ENCODE measurements at regions not wholly inside any gene's neighbourhood (a gene's known extent, or its start where the extent isn't known, plus 50 kb on each side); places are given as distances from the start of the nearest gene placed in this dataset.

DNA sequence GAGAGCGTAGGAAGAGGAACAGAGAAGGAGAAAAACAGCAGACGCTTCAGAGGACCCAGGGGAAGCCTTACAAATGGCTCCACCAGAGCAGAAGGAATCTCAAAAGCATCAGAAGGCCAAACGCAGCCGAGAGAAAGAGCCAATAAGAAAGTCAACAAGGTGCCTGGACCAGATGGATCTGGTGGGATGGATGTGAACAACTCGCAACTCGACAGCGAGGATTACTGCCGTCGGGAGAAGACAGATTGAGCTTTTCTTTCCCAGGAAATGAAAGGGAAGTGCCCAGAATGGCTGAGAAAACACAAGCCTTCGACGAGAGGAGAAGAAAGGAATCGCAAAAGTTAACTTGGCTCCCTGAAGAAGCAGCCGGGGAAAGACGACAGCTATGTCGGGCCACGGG lies 132.8 kb upstream of the MGMT start:
- Histone ChIP-seq H3K4me2 (ENCODE audit: insufficient read depth, low read length) (no peak overlapping the region), H3K9ac (ENCODE audit: insufficient read depth in 1 of 2, low read depth in 2 of 2, low read length in 2 of 2) (no peak overlapping the region), H3K79me2 (ENCODE audit: control insufficient read depth, insufficient read depth, low read length) (no peaks in the 10 kb centered on the region), H3K27me3 (ENCODE audit: control insufficient read depth in 2 of 2, insufficient read depth in 2 of 2, low read length in 2 of 2) (peaks cover 0 to 5% of the 10 kb centered on the region in 2 experiments; a peak in 1 of 5 replicates), H2AFZ (ENCODE audit: low read depth, low read length) (no peak overlapping the region), H4K20me1 (replicated peaks; ENCODE audit: control insufficient read depth, insufficient read depth, low read length) (no peaks in the 10 kb centered on the region), H3K27ac (ENCODE audit: extremely low read depth, low read depth, low read length) (no peak overlapping the region), H3K4me1 (replicated peaks in 1 of 2; ENCODE audit: control insufficient read depth in 2 of 2, insufficient read depth in 2 of 2, low read length in 2 of 2) (no peaks in the 10 kb centered on the region), H3K4me3 (no peak overlapping the region), H3K36me3 (ENCODE audit: control insufficient read depth, insufficient read depth, low read length) (no peaks in the 10 kb centered on the region), H3K9me1 (ENCODE audit: control insufficient read depth, insufficient read depth, low read length) (no peaks in the 10 kb centered on the region), H3K9me3 (replicated peaks; ENCODE audit: control insufficient read depth, insufficient read depth, low read depth, low read length) (no peaks in the 10 kb centered on the region)
- ChIA-PET CTCF (ENCODE audit: low intra/inter-chr PET ratio) (no interaction called here), POLR2A (no interaction called here)
- no TSS peak for BruUV-seq (replicated peaks)
- WGBS (ENCODE audit: insufficient coverage, low coverage, missing lambda C conversion rate), result 2% methylated on average over 10 of the region's 16 CpGs
- in situ Hi-C loops (cut with MboI), result no loop called here
- no peak for DNase-seq (ENCODE audit: extremely low read depth in 1 of 4, low spot score in 3 of 4)
- ATAC-seq, result no peak
- intact Hi-C loops (cut with micrococcal nuclease), result no loop called here
- no peak for FAIRE-seq
- TF ChIP-seq MAZ (CRISPR knock-in tag; conservative IDR thresholded peaks at IDR 0.05 in 1 of 2, IDR thresholded peaks at IDR 0.05 in 1 of 2) (no peak), NFE2L1 (tag; IDR thresholded peaks at IDR 0.05; ENCODE audit: borderline replicate concordance, low read depth) (no peak), ZKSCAN8 (CRISPR knock-in tag; IDR thresholded peaks at IDR 0.05) (no peak), FOXA3 (CRISPR knock-in tag; conservative IDR thresholded peaks at IDR 0.05 in 1 of 2, IDR thresholded peaks at IDR 0.05 in 1 of 2) (no peak), ID3 (CRISPR knock-in tag; IDR thresholded peaks at IDR 0.05) (no peak), ID3 (tag; IDR thresholded peaks at IDR 0.05) (no peak), POLR2AphosphoS5 (IDR thresholded peaks at IDR 0.05; ENCODE audit: control insufficient read depth, insufficient read depth, low read depth, low read length) (no peak), TGIF2 (CRISPR knock-in tag; IDR thresholded peaks at IDR 0.05) (no peak), ZNF140 (CRISPR knock-in tag; IDR thresholded peaks at IDR 0.05) (no peak), NCOA1 (IDR thresholded peaks at IDR 0.05; ENCODE audit: low read depth) (no peak), ZC3H4 (CRISPR knock-in tag; IDR thresholded peaks at IDR 0.05; ENCODE audit: borderline replicate concordance) (no peak), CREBBP (IDR thresholded peaks at IDR 0.05; ENCODE audit: low read depth, low read length) (no peak)
- TF ChIP-seq, protein P1, sequence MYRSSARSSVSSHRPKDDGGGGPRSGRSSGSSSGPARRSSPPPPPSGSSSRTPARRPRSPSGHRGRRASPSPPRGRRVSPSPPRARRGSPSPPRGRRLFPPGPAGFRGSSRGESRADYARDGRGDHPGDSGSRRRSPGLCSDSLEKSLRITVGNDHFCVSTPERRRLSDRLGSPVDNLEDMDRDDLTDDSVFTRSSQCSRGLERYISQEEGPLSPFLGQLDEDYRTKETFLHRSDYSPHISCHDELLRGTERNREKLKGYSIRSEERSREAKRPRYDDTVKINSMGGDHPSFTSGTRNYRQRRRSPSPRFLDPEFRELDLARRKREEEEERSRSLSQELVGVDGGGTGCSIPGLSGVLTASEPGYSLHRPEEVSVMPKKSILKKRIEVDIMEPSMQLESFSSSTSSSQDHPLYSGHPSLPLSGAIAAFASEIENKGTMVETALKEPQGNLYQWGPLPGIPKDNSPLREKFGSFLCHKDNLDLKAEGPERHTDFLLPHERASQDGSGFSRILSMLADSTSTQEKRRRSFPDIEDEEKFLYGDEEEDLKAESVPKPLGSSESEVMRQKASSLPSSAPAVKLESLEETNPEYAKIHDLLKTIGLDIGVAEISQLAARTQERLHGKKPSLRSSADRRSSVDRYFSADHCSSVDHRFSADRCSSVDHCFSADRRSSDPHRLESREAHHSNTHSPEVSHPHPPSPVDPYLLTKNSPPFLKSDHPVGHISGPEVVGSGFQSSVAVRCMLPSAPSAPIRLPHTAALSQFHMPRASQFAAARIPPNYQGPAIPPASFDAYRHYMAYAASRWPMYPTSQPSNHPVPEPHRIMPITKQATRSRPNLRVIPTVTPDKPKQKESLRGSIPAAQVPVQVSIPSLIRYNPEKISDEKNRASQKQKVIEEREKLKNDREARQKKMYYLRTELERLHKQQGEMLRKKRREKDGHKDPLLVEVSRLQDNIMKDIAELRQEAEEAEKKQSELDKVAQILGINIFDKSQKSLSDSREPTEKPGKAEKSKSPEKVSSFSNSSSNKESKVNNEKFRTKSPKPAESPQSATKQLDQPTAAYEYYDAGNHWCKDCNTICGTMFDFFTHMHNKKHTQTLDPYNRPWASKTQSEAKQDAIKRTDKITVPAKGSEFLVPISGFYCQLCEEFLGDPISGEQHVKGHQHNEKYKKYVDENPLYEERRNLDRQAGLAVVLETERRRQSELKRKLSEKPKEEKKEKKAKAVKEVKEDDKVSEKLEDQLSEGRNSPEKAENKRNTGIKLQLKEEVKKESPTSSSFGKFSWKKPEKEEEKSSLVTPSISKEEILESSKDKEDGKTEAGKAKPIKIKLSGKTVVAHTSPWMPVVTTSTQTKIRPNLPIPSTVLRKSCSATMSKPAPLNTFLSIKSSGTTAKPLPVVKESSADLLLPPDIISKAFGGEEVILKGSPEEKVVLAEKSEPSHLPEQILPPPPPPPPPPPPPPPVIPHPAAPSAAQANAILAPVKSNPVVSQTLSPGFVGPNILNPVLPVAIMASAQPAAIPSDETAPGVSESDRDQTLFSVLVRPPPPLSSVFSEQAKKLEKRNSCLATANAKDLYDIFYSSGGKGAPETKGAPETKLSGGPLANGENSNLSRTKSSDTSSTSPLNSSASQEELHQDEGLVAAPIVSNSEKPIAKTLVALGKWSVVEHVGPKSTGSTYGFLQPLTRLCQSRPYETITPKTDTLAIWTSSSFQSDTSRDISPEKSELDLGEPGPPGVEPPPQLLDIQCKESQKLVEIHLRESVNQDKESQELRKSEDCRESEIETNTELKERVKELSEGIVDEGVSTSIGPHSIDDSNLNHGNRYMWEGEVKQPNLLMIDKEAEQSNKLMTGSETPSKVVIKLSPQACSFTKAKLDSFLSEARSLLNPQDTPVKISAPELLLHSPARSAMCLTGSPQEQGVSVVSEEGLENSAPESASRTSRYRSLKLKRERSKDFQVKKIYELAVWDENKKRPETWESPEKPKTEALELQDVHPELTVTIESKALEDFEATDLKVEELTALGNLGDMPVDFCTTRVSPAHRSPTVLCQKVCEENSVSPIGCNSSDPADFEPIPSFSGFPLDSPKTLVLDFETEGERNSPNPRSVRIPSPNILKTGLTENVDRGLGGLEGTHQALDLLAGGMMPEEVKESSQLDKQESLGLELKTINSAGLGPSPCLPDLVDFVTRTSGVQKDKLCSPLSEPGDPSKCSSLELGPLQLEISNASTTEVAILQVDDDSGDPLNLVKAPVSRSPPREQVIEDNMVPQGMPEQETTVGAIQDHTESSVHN (IDR thresholded peaks at IDR 0.05; ENCODE audit: borderline replicate concordance in 1 of 2, low read depth in 1 of 2), result no peak

All from K562 (cell line).